ENCODE measurements at regions not wholly inside any gene's neighbourhood (a gene's known extent, or its start where the extent isn't known, plus 50 kb on each side); places are given as distances from the start of the nearest gene placed in this dataset.
A peak's percentile ranks its signal among the peaks of the same experiment; 100 is the strongest.

- no peak for DNase-seq (ENCODE audit: low read depth in 2 of 2)
- TF ChIP-seq, protein P1, sequence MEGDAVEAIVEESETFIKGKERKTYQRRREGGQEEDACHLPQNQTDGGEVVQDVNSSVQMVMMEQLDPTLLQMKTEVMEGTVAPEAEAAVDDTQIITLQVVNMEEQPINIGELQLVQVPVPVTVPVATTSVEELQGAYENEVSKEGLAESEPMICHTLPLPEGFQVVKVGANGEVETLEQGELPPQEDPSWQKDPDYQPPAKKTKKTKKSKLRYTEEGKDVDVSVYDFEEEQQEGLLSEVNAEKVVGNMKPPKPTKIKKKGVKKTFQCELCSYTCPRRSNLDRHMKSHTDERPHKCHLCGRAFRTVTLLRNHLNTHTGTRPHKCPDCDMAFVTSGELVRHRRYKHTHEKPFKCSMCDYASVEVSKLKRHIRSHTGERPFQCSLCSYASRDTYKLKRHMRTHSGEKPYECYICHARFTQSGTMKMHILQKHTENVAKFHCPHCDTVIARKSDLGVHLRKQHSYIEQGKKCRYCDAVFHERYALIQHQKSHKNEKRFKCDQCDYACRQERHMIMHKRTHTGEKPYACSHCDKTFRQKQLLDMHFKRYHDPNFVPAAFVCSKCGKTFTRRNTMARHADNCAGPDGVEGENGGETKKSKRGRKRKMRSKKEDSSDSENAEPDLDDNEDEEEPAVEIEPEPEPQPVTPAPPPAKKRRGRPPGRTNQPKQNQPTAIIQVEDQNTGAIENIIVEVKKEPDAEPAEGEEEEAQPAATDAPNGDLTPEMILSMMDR (IDR thresholded peaks at IDR 0.05; ENCODE audit: low read depth, low read length) = no peak
- H3K4me3 ChIP-seq (replicated peaks in 1 of 2; ENCODE audit: low read depth in 2 of 2, low read length in 2 of 2) = no peak overlapping the region
Measured at GRCh38 chr14:30138567-30138966, 210.9 kb upstream of the PRKD1 start.

GRCh38 chr14:30142216-30142615, 214.6 kb upstream of the PRKD1 start:
- TF ChIP-seq, protein P1 (IDR thresholded peaks at IDR 0.05; ENCODE audit: low read depth, low read length) = no peak
- no peak for DNase-seq (ENCODE audit: low read depth in 2 of 2)
- H3K4me3 ChIP-seq (replicated peaks in 1 of 2; ENCODE audit: low read depth in 2 of 2, low read length in 2 of 2) = no peak overlapping the region

DNA sequence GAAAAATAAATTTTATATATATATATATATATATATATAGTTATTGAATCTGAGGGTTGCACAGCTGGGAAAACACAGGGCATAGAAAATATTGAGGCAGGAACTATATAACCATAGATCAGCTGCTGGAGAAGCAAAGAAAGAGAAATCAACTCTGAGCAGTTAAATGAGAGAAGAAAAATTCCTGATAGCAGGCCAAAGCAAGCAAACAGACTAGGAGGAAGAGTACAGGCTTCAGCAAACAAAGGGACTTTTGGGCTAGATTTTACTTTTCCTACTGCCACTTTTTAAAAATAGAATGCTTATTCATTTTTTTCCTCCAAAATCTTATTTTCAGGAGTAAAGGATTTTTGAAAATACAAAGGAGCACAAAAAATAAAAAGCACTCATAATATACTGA, 216.0 kb upstream of the PRKD1 start:
- H3K4me3 ChIP-seq (replicated peaks in 1 of 2; ENCODE audit: low read depth in 2 of 2, low read length in 2 of 2) = no peak overlapping the region
- peak; percentile 33 to 37 for DNase-seq (ENCODE audit: low read depth in 2 of 2)
- TF ChIP-seq, protein P1 (IDR thresholded peaks at IDR 0.05; ENCODE audit: low read depth, low read length) = no peak

DNA sequence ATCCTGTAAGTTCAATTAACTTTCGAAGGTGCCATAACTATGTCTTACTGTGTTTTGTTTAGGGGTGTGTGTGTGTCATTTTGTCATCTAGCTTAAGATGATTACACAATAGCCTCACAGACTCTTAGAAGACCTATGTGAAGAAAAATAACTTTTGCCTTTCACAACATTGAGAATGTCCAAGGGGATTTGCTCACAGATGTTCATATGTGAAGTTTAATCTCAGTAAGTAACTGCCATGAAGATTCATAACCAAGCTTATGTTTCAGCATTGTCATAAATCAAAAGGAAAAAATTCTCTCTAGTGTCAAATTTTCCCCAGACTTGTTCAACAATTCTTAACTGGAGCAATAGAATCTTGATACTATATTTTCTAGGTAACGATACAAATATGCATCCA, 226.1 kb upstream of the PRKD1 start:
- no peak overlapping the region for H3K4me3 ChIP-seq (replicated peaks in 1 of 2; ENCODE audit: low read depth in 2 of 2, low read length in 2 of 2)
- peak in 1 of 2 donors; percentile 12 for DNase-seq (ENCODE audit: low read depth in 2 of 2)
- TF ChIP-seq, protein P1 (IDR thresholded peaks at IDR 0.05; ENCODE audit: low read depth, low read length) = no peak

GRCh38 chr14:30156571-30156970, 228.9 kb upstream of the PRKD1 start:
- DNase-seq (ENCODE audit: low read depth in 2 of 2) = no peak
- no peak overlapping the region for H3K4me3 ChIP-seq (replicated peaks in 1 of 2; ENCODE audit: low read depth in 2 of 2, low read length in 2 of 2)
- TF ChIP-seq, protein P1 (IDR thresholded peaks at IDR 0.05; ENCODE audit: low read depth, low read length) = no peak

- H3K4me3 ChIP-seq (replicated peaks in 1 of 2; ENCODE audit: low read depth in 2 of 2, low read length in 2 of 2) = no peak overlapping the region
- TF ChIP-seq, protein P1 (IDR thresholded peaks at IDR 0.05; ENCODE audit: low read depth, low read length) = no peak
- no peak for DNase-seq (ENCODE audit: low read depth in 2 of 2)
Measured at GRCh38 chr14:30158299-30158698, 230.7 kb upstream of the PRKD1 start.

GRCh38 chr14:30159374-30159773, 231.7 kb upstream of the PRKD1 start:
- H3K4me3 ChIP-seq (replicated peaks in 1 of 2; ENCODE audit: low read depth in 2 of 2, low read length in 2 of 2) = no peak overlapping the region
- DNase-seq (ENCODE audit: low read depth in 2 of 2) = peak in 1 of 2 donors; percentile 5
- TF ChIP-seq, protein P1 (IDR thresholded peaks at IDR 0.05; ENCODE audit: low read depth, low read length) = no peak

Data from cardiac fibroblast (primary cell).